ENCODE measurements at regions not wholly inside any gene's neighbourhood (a gene's known extent, or its start where the extent isn't known, plus 50 kb on each side); places are given as distances from the start of the nearest gene placed in this dataset.

DNA sequence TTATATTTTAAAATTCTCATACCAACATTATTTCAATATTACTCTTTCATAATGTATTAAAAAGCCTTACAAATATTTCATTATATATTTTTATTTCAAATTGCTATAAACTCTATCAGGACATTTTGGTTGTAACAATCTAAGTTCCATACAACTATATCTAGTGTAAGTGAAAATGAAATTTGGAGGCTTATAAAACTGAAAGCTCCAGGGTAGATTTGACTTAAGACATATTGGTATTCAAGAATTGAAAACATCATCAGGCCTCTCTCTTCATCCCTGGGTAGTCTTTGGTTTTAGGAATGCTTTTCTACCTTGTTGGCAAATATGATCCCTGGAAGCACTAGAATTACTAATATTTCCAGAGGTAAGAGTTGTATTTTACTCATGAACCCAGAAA lies 342.6 kb downstream of the DTHD1 start:
- TF ChIP-seq YY1 (IDR thresholded peaks at IDR 0.05; ENCODE audit: insufficient read depth, insufficient read length) (no peak), ZNF274 (IDR thresholded peaks at IDR 0.05; ENCODE audit: low read depth, low read length) (no peak), SUZ12 (IDR thresholded peaks at IDR 0.05; ENCODE audit: extremely low read depth, insufficient read depth, insufficient read length) (no peak)

Measured in NT2/D1 (cell line).